Endothelial cell of umbilical vein (primary cell): ENCODE measurements at regions not wholly inside any gene's neighbourhood (a gene's known extent, or its start where the extent isn't known, plus 50 kb on each side); places are given as distances from the start of the nearest gene placed in this dataset.

Experiments used
- BruUV-seq: library from RNA; stranded (reverse); fragments of 400-500 nt; replicated peaks from 2 replicates; lab custom pipeline; 2021; lab: Mats Ljungman, UMichigan
- CTCF ChIA-PET: fragments of 300-600, 350-600 bp; sonication (Branson Sonifier 250); formaldehyde crosslinking; loops from one replicate; lab custom pipeline; 2021; ENCODE audit warnings: antibody characterized with exemption, inconsistent platforms; lab: Charles Lee
- POLR2A ChIA-PET: fragments of 300-600, 350-600 bp; sonication (Branson Sonifier 250); formaldehyde crosslinking; loops from one replicate; lab custom pipeline; 2021; ENCODE audit warnings: antibody characterized with exemption, inconsistent platforms; lab: Charles Lee
- DNase-seq: peaks from one replicate; pipeline ENCODE4 v3.0.0-alpha.2; 2011; ENCODE audit warnings: low read depth, low spot score
- FAIRE-seq: peaks from 2 replicates; lab custom pipeline; 2011; peaks lifted over from hg19 to GRCh38; lab: Jason Lieb, UNC
- H2AFZ ChIP-seq: 2 replicates; pipeline ENCODE4 v1.6.0; 2012; ENCODE audit warnings: low read depth, low read length, control low read depth, inconsistent platforms
- H3K27ac ChIP-seq: 2 replicates; pipeline ENCODE4 v1.5.1; 2011; ENCODE audit warnings: low read depth, mild to moderate bottlenecking, control low read depth, low read length, moderate library complexity; ENCODE audit not compliant: insufficient read depth
- H3K27me3 ChIP-seq, 2 experiments: 2 replicates each; pipeline versions ENCODE4 v1.6.0 to v1.6.1; 2011; ENCODE audit warnings: low read length in 2 of 2, mixed read lengths in 1 of 2; ENCODE audit not compliant: control insufficient read depth in 2 of 2, insufficient read depth in 2 of 2
- H3K36me3 ChIP-seq, 2 experiments: 2 replicates in 1 of 2; 3 replicates in 1 of 2; pipeline ENCODE4 v1.5.1; 2011; ENCODE audit warnings: low read length in 2 of 2, mild to moderate bottlenecking in 1 of 2, moderate library complexity in 1 of 2; ENCODE audit not compliant: control insufficient read depth in 2 of 2, insufficient read depth in 2 of 2; ENCODE audit errors: extremely low read depth in 1 of 2
- H3K4me1 ChIP-seq: 3 replicates; pipeline ENCODE4 v1.5.1; 2011; ENCODE audit warnings: mild to moderate bottlenecking, low read length; ENCODE audit not compliant: control insufficient read depth, insufficient read depth; ENCODE audit errors: extremely low read depth
- H3K4me2 ChIP-seq: 2 replicates; pipeline ENCODE4 v1.6.1; 2011; ENCODE audit warnings: low read length, control low read depth, mixed read lengths; ENCODE audit not compliant: insufficient read depth
- H3K4me3 ChIP-seq, 3 experiments: fragments of 200-600 bp in 1 of 3; sonication (generic), shearing (Covaris generic) in 1 of 3; replicated peaks in 1 of 3; 2 replicates each; pipeline ENCODE4 v1.5.1; 2011 to 2016; ENCODE audit warnings: control low read depth in 3 of 3, low read length in 3 of 3, mild to moderate bottlenecking in 2 of 3, inconsistent platforms in 1 of 3, low read depth in 1 of 3, moderate library complexity in 1 of 3; ENCODE audit not compliant: insufficient read depth in 1 of 3
- H3K79me2 ChIP-seq: 2 replicates; pipeline ENCODE4 v1.6.0; 2012; ENCODE audit warnings: low read length, inconsistent platforms; ENCODE audit not compliant: control insufficient read depth, insufficient read depth
- H3K9ac ChIP-seq: replicated peaks from 2 replicates; pipeline ENCODE3; 2011; ENCODE audit warnings: low read length, control low read depth; ENCODE audit not compliant: insufficient read depth; ENCODE audit errors: extremely low read depth
- H3K9me1 ChIP-seq: replicated peaks from 3 replicates; pipeline ENCODE4 v1.6.0; 2011; ENCODE audit warnings: mild to moderate bottlenecking, low read length; ENCODE audit not compliant: control insufficient read depth, insufficient read depth; ENCODE audit errors: extremely low read depth
- H3K9me3 ChIP-seq: replicated peaks from 2 replicates; pipeline ENCODE4 v1.5.1; 2012; ENCODE audit warnings: low read length, inconsistent platforms; ENCODE audit not compliant: control insufficient read depth, insufficient read depth
- H4K20me1 ChIP-seq: replicated peaks from 2 replicates; pipeline ENCODE3; 2011; ENCODE audit warnings: mild to moderate bottlenecking, low read length; ENCODE audit not compliant: control insufficient read depth, insufficient read depth; ENCODE audit errors: extremely low read depth
- CTCF ChIP-seq, 2 donors: IDR thresholded peaks; 1 replicate in 1 of 2; 2 replicates in 1 of 2; pipeline ENCODE4 v1.5.1; 2011; ENCODE audit warnings: low read length in 2 of 2, mild to moderate bottlenecking in 2 of 2, moderate library complexity in 2 of 2, control low read depth in 1 of 2, inconsistent platforms in 1 of 2, low read depth in 1 of 2; ENCODE audit not compliant: insufficient read depth in 1 of 2; ENCODE audit errors: extremely low read depth in 1 of 2
- EZH2 ChIP-seq: IDR thresholded peaks from 2 replicates; pipeline ENCODE4 v1.6.1; 2012; ENCODE audit warnings: borderline replicate concordance, low read depth, mild to moderate bottlenecking, moderate library complexity, low read length, inconsistent platforms; ENCODE audit not compliant: severe bottlenecking
- FOS ChIP-seq: IDR thresholded peaks from 2 replicates; pipeline ENCODE4 v1.6.1; 2011; ENCODE audit warnings: mild to moderate bottlenecking, low read length, moderate library complexity, borderline replicate concordance; ENCODE audit not compliant: insufficient read depth
- GATA2 ChIP-seq: IDR thresholded peaks from 2 replicates; pipeline ENCODE4 v1.7.0; 2011; ENCODE audit warnings: low read depth, mild to moderate bottlenecking, moderate library complexity, mixed read lengths, low read length; ENCODE audit not compliant: insufficient read length, insufficient read depth
- JUN ChIP-seq: IDR thresholded peaks from 2 replicates; pipeline ENCODE4 v1.6.1; 2011; ENCODE audit warnings: borderline replicate concordance, low read depth; ENCODE audit not compliant: insufficient read length, insufficient read depth
- MYC ChIP-seq: IDR thresholded peaks from one replicate; pipeline ENCODE4 v1.6.1; 2011; ENCODE audit warnings: mild to moderate bottlenecking, low read depth, low read length
- POLR2A ChIP-seq: IDR thresholded peaks from 2 replicates; pipeline ENCODE4 v1.6.1; 2012; ENCODE audit warnings: low read depth, mild to moderate bottlenecking, control low read depth, low read length
- POLR2AphosphoS5 ChIP-seq: IDR thresholded peaks from 2 replicates; pipeline ENCODE4 v1.6.1; 2012; ENCODE audit warnings: low read depth, mild to moderate bottlenecking, control low read depth, low read length, moderate library complexity; ENCODE audit not compliant: insufficient read depth
- dilution Hi-C: fragments of 300-500 bp; cut with MboI; formaldehyde crosslinking; loops from one replicate; pipeline ENCODE4 v1.15.0; 2019; ENCODE audit warnings: low sequenced_read_pairs; ENCODE audit not compliant: extremely low pct_ligation_motif_present
- intact Hi-C: fragments of 100-400 bp; cut with micrococcal nuclease; formaldehyde crosslinking; loops from one replicate; pipeline ENCODE4 v1.10.0; 2022
- TF ChIP-seq, protein P1 (sequence below): IDR thresholded peaks from 2 replicates; pipeline ENCODE4 v1.6.1; 2011; ENCODE audit not compliant: insufficient read depth, insufficient read length

DNA sequence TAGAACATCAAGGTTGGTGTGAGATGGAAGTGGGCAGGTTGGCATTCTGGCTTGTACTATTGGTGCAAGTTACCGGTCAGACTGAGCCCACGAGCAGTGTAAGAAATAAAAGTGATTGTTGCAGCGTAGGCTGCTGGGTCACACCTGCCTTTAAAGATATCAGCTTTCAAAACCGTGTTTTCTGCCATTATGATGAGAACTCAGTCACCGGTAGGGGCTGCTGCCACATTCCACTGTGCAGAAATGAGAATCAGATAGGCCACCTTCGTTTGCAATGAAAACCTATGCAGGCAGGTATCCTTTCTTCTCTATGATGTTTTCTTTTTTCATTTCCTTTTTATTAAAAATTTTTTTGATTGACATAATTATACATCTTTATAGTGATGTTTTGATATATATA, 168.5 kb downstream of the MYLK4 start:
- no peak for TF ChIP-seq JUN
- no peak for TF ChIP-seq POLR2A
- no peak for TF ChIP-seq EZH2
- no peak for TF ChIP-seq FOS
- TF ChIP-seq CTCF (IDR thresholded peaks at IDR 0.05; ENCODE audit: extremely low read depth in 1 of 2, insufficient read depth in 1 of 2, low read depth in 1 of 2, low read length in 2 of 2): no peak
- TF ChIP-seq GATA2: no peak
- no peak for TF ChIP-seq MYC
- TF ChIP-seq POLR2AphosphoS5: no peak
- TF ChIP-seq, protein P1, sequence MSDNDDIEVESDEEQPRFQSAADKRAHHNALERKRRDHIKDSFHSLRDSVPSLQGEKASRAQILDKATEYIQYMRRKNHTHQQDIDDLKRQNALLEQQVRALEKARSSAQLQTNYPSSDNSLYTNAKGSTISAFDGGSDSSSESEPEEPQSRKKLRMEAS: no peak
- Histone ChIP-seq H3K36me3 (no peaks in the 10 kb centered on the region), H3K4me2 (no peak overlapping the region), H3K9ac (no peak overlapping the region), H3K9me1 (no peaks in the 10 kb centered on the region), H3K4me3 (no peak overlapping the region), H3K9me3 (no peaks in the 10 kb centered on the region), H3K4me1 (peaks cover 23% of the 10 kb centered on the region), H3K79me2 (no peaks in the 10 kb centered on the region), H4K20me1 (no peaks in the 10 kb centered on the region), H2AFZ (no peak overlapping the region), H3K27ac (no peak overlapping the region), H3K27me3 (no peaks in the 10 kb centered on the region)
- intact Hi-C loops (no loop called here), dilution Hi-C loops (no loop called here)
- FAIRE-seq (no peak), DNase-seq (no peak)
- BruUV-seq: no TSS peak
- ChIA-PET CTCF (interaction anchor here (1.7 kb wide), 1 partner anchor 52 kb away, joined by 6 read pairs; no protein-coding TSS in a partner anchor), POLR2A (no interaction called here)
